ENCODE measurements at regions not wholly inside any gene's neighbourhood (a gene's known extent, or its start where the extent isn't known, plus 50 kb on each side); places are given as distances from the start of the nearest gene placed in this dataset.

GRCh38 chr10:55019439-55019838 lies 218.4 kb upstream of the PCDH15 start:
- TF ChIP-seq POLR2A (IDR thresholded peaks at IDR 0.05): no peak
- no peak for TF ChIP-seq CTCF (IDR thresholded peaks at IDR 0.05)
- TF ChIP-seq EP300 (IDR thresholded peaks at IDR 0.05): no peak

All from tibial nerve (tissue), 4 donors.